ENCODE measurements at regions not wholly inside any gene's neighbourhood (a gene's known extent, or its start where the extent isn't known, plus 50 kb on each side); places are given as distances from the start of the nearest gene placed in this dataset.

DNA sequence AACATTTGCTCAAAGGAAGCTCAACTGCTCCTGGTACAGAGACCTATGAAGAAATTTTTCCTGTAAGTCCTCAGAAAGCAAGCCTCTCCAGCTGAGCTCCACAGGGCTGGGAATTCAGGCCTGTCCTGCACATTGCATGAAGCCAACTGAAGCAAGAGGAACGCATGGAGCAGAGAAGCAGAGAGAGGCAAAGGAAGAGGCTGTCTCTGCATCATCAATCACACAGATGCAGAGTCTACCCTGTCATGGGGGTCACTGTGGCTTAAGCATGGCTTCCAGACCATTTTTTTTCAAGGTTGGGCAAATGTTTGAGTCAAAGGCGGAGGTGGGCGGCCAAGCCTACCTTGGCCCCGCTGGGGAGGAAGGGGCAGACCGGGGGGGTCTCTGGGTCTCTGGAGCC lies 110.3 kb upstream of the MSX1 start:
- DNase-seq, result no peak
- H3K4me1 ChIP-seq, result no peaks in the 10 kb centered on the region
- intact Hi-C loops (cut with DNase I; ENCODE audit: low total_unique reads), result no loop called here
- H3K4me3 ChIP-seq, result no peak overlapping the region
- TF ChIP-seq POLR2AphosphoS5 (IDR thresholded peaks at IDR 0.05) (no peak), POLR2A (IDR thresholded peaks at IDR 0.05) (no peak)
- TF ChIP-seq, protein P1, sequence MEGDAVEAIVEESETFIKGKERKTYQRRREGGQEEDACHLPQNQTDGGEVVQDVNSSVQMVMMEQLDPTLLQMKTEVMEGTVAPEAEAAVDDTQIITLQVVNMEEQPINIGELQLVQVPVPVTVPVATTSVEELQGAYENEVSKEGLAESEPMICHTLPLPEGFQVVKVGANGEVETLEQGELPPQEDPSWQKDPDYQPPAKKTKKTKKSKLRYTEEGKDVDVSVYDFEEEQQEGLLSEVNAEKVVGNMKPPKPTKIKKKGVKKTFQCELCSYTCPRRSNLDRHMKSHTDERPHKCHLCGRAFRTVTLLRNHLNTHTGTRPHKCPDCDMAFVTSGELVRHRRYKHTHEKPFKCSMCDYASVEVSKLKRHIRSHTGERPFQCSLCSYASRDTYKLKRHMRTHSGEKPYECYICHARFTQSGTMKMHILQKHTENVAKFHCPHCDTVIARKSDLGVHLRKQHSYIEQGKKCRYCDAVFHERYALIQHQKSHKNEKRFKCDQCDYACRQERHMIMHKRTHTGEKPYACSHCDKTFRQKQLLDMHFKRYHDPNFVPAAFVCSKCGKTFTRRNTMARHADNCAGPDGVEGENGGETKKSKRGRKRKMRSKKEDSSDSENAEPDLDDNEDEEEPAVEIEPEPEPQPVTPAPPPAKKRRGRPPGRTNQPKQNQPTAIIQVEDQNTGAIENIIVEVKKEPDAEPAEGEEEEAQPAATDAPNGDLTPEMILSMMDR (IDR thresholded peaks at IDR 0.05 in 8 of 11, conservative IDR thresholded peaks at IDR 0.05 in 3 of 11), result no peak
- H3K27me3 ChIP-seq (replicated peaks in 1 of 7), result peaks cover 0 to 21% (median 0%) of the 10 kb centered on the region in 7 donors
- WGBS, 5 donors, result 74 to 85% (median 76%) methylated on average over 5 of the region's 5 CpGs
- no peak overlapping the region for H3K27ac ChIP-seq
- no peaks in the 10 kb centered on the region for H3K36me3 ChIP-seq
- H3K9me3 ChIP-seq, result peaks cover 0 to 40% (median 31%) of the 10 kb centered on the region in 8 donors

DNA sequence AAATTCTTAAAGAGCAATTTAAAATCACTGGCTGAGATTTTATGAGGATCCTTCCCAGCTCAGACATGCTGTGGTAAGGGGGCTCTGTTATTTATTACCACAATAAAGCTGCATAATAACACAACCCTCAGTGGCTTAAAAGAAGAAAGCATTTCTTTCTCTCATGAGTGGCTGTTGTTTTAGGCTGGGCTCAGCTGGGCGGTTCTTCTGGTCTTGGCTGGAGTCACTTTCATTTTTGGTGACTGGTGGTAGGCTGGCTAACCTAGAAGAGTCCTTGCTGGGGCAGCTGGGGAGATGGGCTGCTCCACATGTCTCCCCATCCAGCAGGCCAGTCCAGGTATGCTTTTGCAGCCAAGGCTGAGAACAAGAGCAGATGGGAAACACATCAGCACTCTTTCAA lies 113.0 kb upstream of the MSX1 start:
- TF ChIP-seq POLR2AphosphoS5 (IDR thresholded peaks at IDR 0.05), result no peak
- TF ChIP-seq, protein P1 (IDR thresholded peaks at IDR 0.05 in 8 of 11, conservative IDR thresholded peaks at IDR 0.05 in 3 of 11), result no peak
- TF ChIP-seq POLR2A (IDR thresholded peaks at IDR 0.05), result no peak
- WGBS, 5 donors, result 75 to 100% (median 91%) methylated on average over 1 of the region's 1 CpG
- intact Hi-C loops (cut with DNase I; ENCODE audit: low total_unique reads), result no loop called here
- Histone ChIP-seq H3K27me3 (replicated peaks in 1 of 7) (peaks cover 0 to 5% (median 0%) of the 10 kb centered on the region in 7 donors), H3K4me1 (no peaks in the 10 kb centered on the region), H3K36me3 (no peaks in the 10 kb centered on the region), H3K27ac (no peak overlapping the region), H3K9me3 (peaks cover 0 to 45% (median 32%) of the 10 kb centered on the region in 8 donors), H3K4me3 (no peak overlapping the region)
- no peak for DNase-seq

DNA sequence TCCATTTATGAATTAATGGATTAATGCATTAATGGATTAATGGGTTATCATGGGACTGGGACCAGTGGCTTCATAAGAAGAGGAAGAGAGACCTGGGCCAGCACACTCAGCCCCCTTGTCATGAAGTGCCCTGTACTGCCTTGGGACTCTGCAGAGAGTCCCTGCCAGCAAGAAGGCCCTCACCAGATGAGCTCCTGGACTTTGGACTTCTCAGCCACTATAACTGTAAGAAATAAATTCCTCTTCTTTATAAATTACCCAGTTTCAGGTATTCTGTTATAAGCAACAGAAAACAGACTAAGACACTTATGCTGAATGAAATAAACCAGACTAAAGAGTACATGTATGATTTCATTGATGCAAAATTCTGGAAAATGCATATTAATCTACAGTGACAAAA lies 119.4 kb upstream of the MSX1 start:
- H3K27ac ChIP-seq, result no peak overlapping the region
- TF ChIP-seq POLR2A (IDR thresholded peaks at IDR 0.05) (no peak), POLR2AphosphoS5 (IDR thresholded peaks at IDR 0.05) (no peak)
- TF ChIP-seq, protein P1 (IDR thresholded peaks at IDR 0.05 in 8 of 11, conservative IDR thresholded peaks at IDR 0.05 in 3 of 11), result no peak
- H3K36me3 ChIP-seq, result no peaks in the 10 kb centered on the region
- intact Hi-C loops (cut with DNase I; ENCODE audit: low total_unique reads), result no loop called here
- no peak overlapping the region for H3K4me3 ChIP-seq
- no peaks in the 10 kb centered on the region for H3K4me1 ChIP-seq
- peaks cover 0 to 14% (median 8%) of the 10 kb centered on the region in 8 donors for H3K9me3 ChIP-seq
- DNase-seq, result no peak
- H3K27me3 ChIP-seq (replicated peaks in 1 of 7), result no peaks in the 10 kb centered on the region

DNA sequence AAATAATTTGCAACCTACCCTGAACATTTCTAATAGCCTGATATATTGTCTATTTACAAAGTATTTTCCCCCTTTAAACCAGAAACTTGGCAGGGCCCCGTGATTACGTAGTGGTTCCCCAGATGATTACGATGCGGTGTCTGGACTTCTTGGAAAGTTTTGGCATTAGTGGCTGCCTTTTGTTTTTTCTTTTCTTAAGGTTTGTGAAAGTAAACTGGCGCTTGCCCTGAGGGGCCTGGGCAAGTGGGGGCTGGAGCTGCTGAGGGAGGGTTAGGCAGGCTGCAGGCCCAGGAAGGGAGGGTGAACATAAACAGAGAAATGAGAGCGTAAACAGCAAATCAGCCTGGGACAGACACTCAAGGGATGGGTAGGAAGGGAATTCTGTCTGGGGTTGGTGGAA lies 123.6 kb upstream of the MSX1 start:
- no peaks in the 10 kb centered on the region for H3K27me3 ChIP-seq (replicated peaks in 1 of 7)
- intact Hi-C loops (cut with DNase I; ENCODE audit: low total_unique reads), result no loop called here
- TF ChIP-seq, protein P1 (IDR thresholded peaks at IDR 0.05 in 8 of 11, conservative IDR thresholded peaks at IDR 0.05 in 3 of 11), result no peak
- TF ChIP-seq POLR2AphosphoS5 (IDR thresholded peaks at IDR 0.05) (no peak), POLR2A (IDR thresholded peaks at IDR 0.05) (no peak)
- WGBS, 5 donors, result 77 to 90% (median 82%) methylated on average over 6 of the region's 6 CpGs
- H3K4me1 ChIP-seq, result no peaks in the 10 kb centered on the region
- no peak overlapping the region for H3K27ac ChIP-seq
- peaks cover 0 to 9% (median 0%) of the 10 kb centered on the region in 8 donors for H3K9me3 ChIP-seq
- no peak for DNase-seq
- H3K4me3 ChIP-seq, result no peak overlapping the region
- no peaks in the 10 kb centered on the region for H3K36me3 ChIP-seq

All from spleen (tissue), 11 donors.